Stomach smooth muscle (tissue), 2 donors: ENCODE measurements at regions not wholly inside any gene's neighbourhood (a gene's known extent, or its start where the extent isn't known, plus 50 kb on each side); places are given as distances from the start of the nearest gene placed in this dataset.
"Not testable (repeated sequence)": the region's sequence is repeated elsewhere in the genome, so short reads cannot be mapped to it uniquely, and the experiment has no call there.

ENCODE experiments used
- H3K27ac ChIP-seq: one replicate; pipeline ENCODE4 v1.7.0; 2013; ENCODE audit warnings: mild to moderate bottlenecking, low read length, inconsistent platforms
- H3K27me3 ChIP-seq, 2 donors: one replicate each; pipeline ENCODE4 v1.7.0; 2013; ENCODE audit warnings: low read length in 2 of 2; ENCODE audit not compliant: insufficient read depth in 2 of 2, control insufficient read depth in 1 of 2
- H3K36me3 ChIP-seq, 2 donors: one replicate each; pipeline ENCODE4 v1.7.0; 2013; ENCODE audit warnings: low read length in 2 of 2; ENCODE audit not compliant: control insufficient read depth in 2 of 2, insufficient read depth in 2 of 2
- H3K4me1 ChIP-seq: one replicate; pipeline ENCODE4 v1.7.0; 2013; ENCODE audit warnings: low read length; ENCODE audit not compliant: control insufficient read depth, insufficient read depth
- H3K4me3 ChIP-seq, 2 donors: one replicate each; pipeline ENCODE4 v1.7.0; 2013; ENCODE audit warnings: low read length in 2 of 2
- H3K9ac ChIP-seq, 2 donors: one replicate each; pipeline ENCODE4 v1.7.0; 2013; ENCODE audit warnings: low read length in 2 of 2, mild to moderate bottlenecking in 1 of 2
- H3K9me3 ChIP-seq, 2 donors: one replicate each; pipeline ENCODE4 v1.7.0; 2013; ENCODE audit warnings: low read length in 2 of 2; ENCODE audit not compliant: control insufficient read depth in 2 of 2
- donor health status: healthy.
- donor health status: Pancreatic carcinoma.

- Histone ChIP-seq H3K9ac (no peak overlapping the region), H3K4me1 (no peaks in the 10 kb centered on the region), H3K9me3 (peaks cover 0 to 3% of the 10 kb centered on the region in 2 donors), H3K36me3 (no peaks in the 10 kb centered on the region), H3K4me3 (no peak overlapping the region), H3K27ac (no peak overlapping the region), H3K27me3 (no peaks in the 10 kb centered on the region)
These were observed 175.4 kb downstream of the SQOR start for GRCh38 chr15:45810201-45810600.

- Histone ChIP-seq H3K36me3 (no peaks in the 10 kb centered on the region), H3K27ac (no peak overlapping the region), H3K9me3 (no peaks in the 10 kb centered on the region), H3K4me3 (no peak overlapping the region), H3K27me3 (no peaks in the 10 kb centered on the region), H3K4me1 (no peaks in the 10 kb centered on the region), H3K9ac (no peak overlapping the region)
These were observed 177.4 kb downstream of the SQOR start for GRCh38 chr15:45812200-45812599.

- H3K4me1 ChIP-seq: not testable (repeated sequence)
These were observed 182.7 kb downstream of the SQOR start for GRCh38 chr15:45817578-45817977.

DNA sequence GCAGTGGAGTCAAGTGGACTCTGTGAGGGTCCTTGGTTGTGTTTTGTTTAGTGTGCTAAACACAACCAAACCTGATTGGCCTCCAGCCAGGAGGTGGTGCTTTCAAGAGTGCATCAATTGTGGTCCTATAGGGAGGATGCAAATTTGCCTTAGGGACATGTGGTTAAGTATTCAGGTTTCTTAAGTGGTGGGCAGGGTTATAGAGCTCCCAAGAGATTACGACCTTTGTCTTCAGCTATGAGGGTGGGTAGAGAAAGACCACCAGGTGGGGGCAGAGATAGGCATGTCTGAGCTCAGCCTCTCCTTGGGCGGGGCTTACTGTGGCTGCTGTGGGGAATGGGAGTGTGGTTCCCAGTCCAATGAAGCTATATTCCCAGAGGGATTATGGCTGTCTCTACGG is 186.6 kb downstream of the SQOR start:
- Histone ChIP-seq H3K27me3 (no peaks in the 10 kb centered on the region), H3K4me1 (no peaks in the 10 kb centered on the region), H3K4me3 (no peak overlapping the region), H3K36me3 (no peaks in the 10 kb centered on the region), H3K9me3 (no peaks in the 10 kb centered on the region), H3K9ac (no peak overlapping the region), H3K27ac (no peak overlapping the region)

More at GRCh38 chr15:45817578-45817977, 182.7 kb downstream of the SQOR start:
- not testable (repeated sequence) for H3K9me3 ChIP-seq, H3K36me3 ChIP-seq, H3K9ac ChIP-seq, H3K27ac ChIP-seq, H3K4me3 ChIP-seq, H3K27me3 ChIP-seq

GRCh38 chr15:45822968-45823367 is 188.1 kb downstream of the SQOR start:
- H3K27me3 ChIP-seq, H3K4me3 ChIP-seq, H3K36me3 ChIP-seq, H3K9me3 ChIP-seq, H3K4me1 ChIP-seq, H3K9ac ChIP-seq, H3K27ac ChIP-seq: not testable (repeated sequence)

DNA sequence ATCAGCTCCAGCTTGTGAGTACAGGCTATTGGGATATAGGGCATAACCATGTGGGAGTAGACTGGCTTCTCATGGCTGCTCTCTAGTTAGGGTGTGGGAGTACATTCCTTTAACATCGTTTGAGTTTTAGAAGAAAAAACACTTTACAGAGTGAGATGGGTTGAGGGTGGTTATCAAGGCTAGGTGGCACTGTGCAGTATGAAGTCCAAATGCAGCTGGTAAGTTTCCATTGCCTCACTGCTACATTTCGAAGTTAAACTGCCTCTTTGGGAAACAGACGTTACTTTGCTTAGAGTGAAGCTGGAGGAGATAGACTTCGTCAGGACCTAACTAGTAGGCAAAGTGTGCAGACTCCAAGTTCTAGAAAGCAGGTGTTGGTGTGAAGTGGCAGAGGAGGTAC is 192.4 kb downstream of the SQOR start:
- Histone ChIP-seq H3K27ac (no peak overlapping the region), H3K9me3 (no peaks in the 10 kb centered on the region), H3K4me3 (no peak overlapping the region), H3K4me1 (no peaks in the 10 kb centered on the region), H3K27me3 (no peaks in the 10 kb centered on the region), H3K36me3 (no peaks in the 10 kb centered on the region), H3K9ac (no peak overlapping the region)

DNA sequence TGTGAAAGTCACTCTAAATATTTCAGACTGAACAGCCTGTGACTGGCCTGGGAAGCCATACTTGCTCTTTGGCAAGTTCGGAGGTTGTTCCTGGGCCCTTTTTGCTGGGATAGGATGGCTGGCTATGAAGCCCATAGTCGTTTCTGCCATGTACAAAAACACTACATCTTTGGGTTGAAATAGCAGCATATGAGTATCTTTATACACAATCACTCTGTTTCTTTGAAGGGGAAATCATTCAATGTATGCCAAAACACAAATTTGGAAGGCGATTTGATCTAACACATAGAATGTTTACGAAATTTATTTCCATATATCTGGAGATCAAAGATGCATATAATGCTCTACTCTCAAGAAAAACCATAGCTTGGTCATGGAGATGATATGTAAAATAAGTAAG is 192.9 kb downstream of the SQOR start:
- no peak overlapping the region for H3K4me3 ChIP-seq
- H3K4me1 ChIP-seq: no peaks in the 10 kb centered on the region
- H3K9me3 ChIP-seq: no peaks in the 10 kb centered on the region
- H3K27ac ChIP-seq: no peak overlapping the region
- no peaks in the 10 kb centered on the region for H3K36me3 ChIP-seq
- H3K27me3 ChIP-seq: no peaks in the 10 kb centered on the region
- H3K9ac ChIP-seq: no peak overlapping the region

DNA sequence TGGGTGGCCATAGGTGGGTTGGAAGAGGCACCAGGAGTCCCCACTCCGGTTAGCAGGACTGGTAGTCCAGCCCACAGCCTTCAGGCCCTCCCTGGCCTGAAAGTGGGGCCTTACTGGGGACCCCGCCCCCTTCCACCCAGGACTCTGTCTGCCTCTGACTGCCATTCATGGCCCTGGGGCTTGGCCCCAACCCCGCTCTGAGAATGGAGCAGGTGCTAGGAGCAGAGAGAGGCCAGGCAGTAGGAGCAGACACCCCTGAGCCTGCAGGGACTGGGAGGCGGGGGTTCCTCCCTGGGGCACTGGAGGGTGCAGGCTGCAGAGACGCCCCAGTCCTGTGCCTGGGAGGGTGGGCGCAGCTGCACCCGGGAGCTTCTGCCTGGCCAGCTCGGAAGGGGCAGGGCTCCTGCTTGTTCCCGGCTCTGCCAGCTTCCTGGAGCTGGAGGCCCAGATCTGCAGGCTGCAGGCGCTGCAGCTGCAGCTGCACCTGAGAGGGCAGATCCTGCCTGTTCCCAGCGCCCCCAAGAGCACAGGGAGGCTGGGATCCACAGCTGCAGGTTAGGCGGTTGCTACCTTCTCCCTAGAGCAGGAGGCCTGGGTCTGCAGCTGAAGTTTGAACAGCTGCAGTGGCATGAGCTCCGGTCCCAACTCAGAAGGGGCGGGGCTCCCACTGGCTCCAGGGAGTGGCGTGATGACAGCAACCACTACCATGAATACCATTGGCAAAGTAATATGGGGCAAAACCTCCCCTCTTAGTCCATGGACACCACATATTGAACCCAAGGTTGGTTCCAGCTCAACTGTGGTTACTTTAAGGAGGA is 194.7 kb downstream of the SQOR start:
- Histone ChIP-seq H3K9ac (no peak overlapping the region), H3K27ac (no peak overlapping the region), H3K4me3 (no peak overlapping the region), H3K27me3 (no peaks in the 10 kb centered on the region), H3K36me3 (no peaks in the 10 kb centered on the region), H3K9me3 (no peaks in the 10 kb centered on the region), H3K4me1 (no peaks in the 10 kb centered on the region)

GRCh38 chr15:45831787-45832186 is 197.0 kb downstream of the SQOR start:
- Histone ChIP-seq H3K27ac (no peak overlapping the region), H3K4me3 (no peak overlapping the region), H3K27me3 (no peaks in the 10 kb centered on the region)

GRCh38 chr15:45834622-45835021 is 199.8 kb downstream of the SQOR start:
- Histone ChIP-seq H3K4me1 (no peaks in the 10 kb centered on the region), H3K9ac (no peak overlapping the region), H3K27me3 (no peaks in the 10 kb centered on the region), H3K27ac (no peak overlapping the region), H3K4me3 (no peak overlapping the region), H3K9me3 (no peaks in the 10 kb centered on the region), H3K36me3 (no peaks in the 10 kb centered on the region)

More at GRCh38 chr15:45831787-45832186, 197.0 kb downstream of the SQOR start:
- Histone ChIP-seq H3K4me1 (no peaks in the 10 kb centered on the region), H3K9ac (no peak overlapping the region), H3K9me3 (no peaks in the 10 kb centered on the region), H3K36me3 (no peaks in the 10 kb centered on the region)

DNA sequence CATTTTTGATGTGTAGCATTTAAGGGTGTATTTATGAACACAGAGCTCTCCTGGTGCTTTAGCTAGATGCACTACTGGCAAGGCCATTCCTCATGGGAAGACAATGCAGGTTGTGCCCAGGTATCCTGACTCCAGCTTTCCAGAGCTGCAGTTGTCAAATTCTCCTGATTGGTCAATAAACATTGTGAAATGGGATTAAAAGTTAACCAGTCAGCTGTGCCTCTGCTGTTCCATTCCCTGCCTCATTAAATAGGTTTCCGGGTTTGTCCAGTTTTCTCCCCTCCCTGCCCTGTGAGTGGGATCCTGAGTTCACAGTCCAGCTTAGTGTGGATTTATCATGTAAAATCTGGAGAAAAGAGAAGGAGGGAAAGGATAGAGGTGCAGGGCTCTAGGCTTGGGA is 207.3 kb downstream of the SQOR start:
- H3K4me1 ChIP-seq: no peaks in the 10 kb centered on the region
- H3K27me3 ChIP-seq: peaks cover 0 to 2% of the 10 kb centered on the region in 2 donors
- no peak overlapping the region for H3K4me3 ChIP-seq
- no peaks in the 10 kb centered on the region for H3K36me3 ChIP-seq
- H3K9ac ChIP-seq: no peak overlapping the region
- H3K9me3 ChIP-seq: no peaks in the 10 kb centered on the region
- no peak overlapping the region for H3K27ac ChIP-seq
